ENCODE measurements at regions not wholly inside any gene's neighbourhood (a gene's known extent, or its start where the extent isn't known, plus 50 kb on each side); places are given as distances from the start of the nearest gene placed in this dataset.

GRCh38 chr2:857937-858336 lies 92.7 kb upstream of the SNTG2 start:
- no peak for DNase-seq (ENCODE audit: low spot score, unreplicated experiment)
- Mint-ChIP-seq H3K4me1 (ENCODE audit: low read depth) (peaks cover 1% of the 10 kb centered on the region), H3K27ac (no peak overlapping the region), H3K27me3 (peaks cover 32% of the 10 kb centered on the region), H3K4me3 (ENCODE audit: low read depth) (no peak overlapping the region), H3K9me3 (ENCODE audit: low read depth) (no peaks in the 10 kb centered on the region), H3K36me3 (ENCODE audit: insufficient read depth) (no peaks in the 10 kb centered on the region)
- no peak for TF ChIP-seq CTCF (IDR thresholded peaks at IDR 0.05; ENCODE audit: unreplicated experiment)

- H3K4me1 Mint-ChIP-seq (ENCODE audit: low read depth) = peaks cover 1% of the 10 kb centered on the region
- no peak overlapping the region for H3K27ac Mint-ChIP-seq
- peaks cover 25% of the 10 kb centered on the region for H3K27me3 Mint-ChIP-seq
- H3K36me3 Mint-ChIP-seq (ENCODE audit: insufficient read depth) = no peaks in the 10 kb centered on the region
- DNase-seq (ENCODE audit: low spot score, unreplicated experiment) = no peak
- TF ChIP-seq CTCF (IDR thresholded peaks at IDR 0.05; ENCODE audit: unreplicated experiment) = no peak
- no peaks in the 10 kb centered on the region for H3K9me3 Mint-ChIP-seq (ENCODE audit: low read depth)
- H3K4me3 Mint-ChIP-seq (ENCODE audit: low read depth) = no peak overlapping the region
Measured at GRCh38 chr2:857081-857480, 93.6 kb upstream of the SNTG2 start.

- Mint-ChIP-seq H3K9me3 (ENCODE audit: low read depth) (no peaks in the 10 kb centered on the region), H3K4me1 (ENCODE audit: low read depth) (peaks cover 1% of the 10 kb centered on the region), H3K4me3 (ENCODE audit: low read depth) (no peak overlapping the region), H3K27me3 (peaks cover 19% of the 10 kb centered on the region), H3K36me3 (ENCODE audit: insufficient read depth) (no peaks in the 10 kb centered on the region), H3K27ac (no peak overlapping the region)
- no peak for TF ChIP-seq CTCF (IDR thresholded peaks at IDR 0.05; ENCODE audit: unreplicated experiment)
- DNase-seq (ENCODE audit: low spot score, unreplicated experiment) = no peak
Measured at GRCh38 chr2:856456-856855, 94.2 kb upstream of the SNTG2 start.

GRCh38 chr2:856041-856440 lies 94.6 kb upstream of the SNTG2 start:
- peaks cover 1% of the 10 kb centered on the region for H3K4me1 Mint-ChIP-seq (ENCODE audit: low read depth)
- no peak for DNase-seq (ENCODE audit: low spot score, unreplicated experiment)
- peaks cover 15% of the 10 kb centered on the region for H3K27me3 Mint-ChIP-seq
- TF ChIP-seq CTCF (IDR thresholded peaks at IDR 0.05; ENCODE audit: unreplicated experiment) = no peak
- no peak overlapping the region for H3K4me3 Mint-ChIP-seq (ENCODE audit: low read depth)
- no peaks in the 10 kb centered on the region for H3K36me3 Mint-ChIP-seq (ENCODE audit: insufficient read depth)
- H3K9me3 Mint-ChIP-seq (ENCODE audit: low read depth) = no peaks in the 10 kb centered on the region
- no peak overlapping the region for H3K27ac Mint-ChIP-seq

- Mint-ChIP-seq H3K9me3 (ENCODE audit: low read depth) (no peaks in the 10 kb centered on the region), H3K36me3 (ENCODE audit: insufficient read depth) (no peaks in the 10 kb centered on the region), H3K4me3 (ENCODE audit: low read depth) (no peak overlapping the region), H3K4me1 (ENCODE audit: low read depth) (peaks cover 1% of the 10 kb centered on the region), H3K27me3 (peaks cover 17% of the 10 kb centered on the region), H3K27ac (no peak overlapping the region)
- no peak for DNase-seq (ENCODE audit: low spot score, unreplicated experiment)
- no peak for TF ChIP-seq CTCF (IDR thresholded peaks at IDR 0.05; ENCODE audit: unreplicated experiment)
Measured at GRCh38 chr2:855177-855576, 95.5 kb upstream of the SNTG2 start.
